RPMI8226 (cell line): ENCODE measurements at regions not wholly inside any gene's neighbourhood (a gene's known extent, or its start where the extent isn't known, plus 50 kb on each side); places are given as distances from the start of the nearest gene placed in this dataset.
A peak's percentile ranks its signal among the peaks of the same experiment; 100 is the strongest.
"Not testable (repeated sequence)": the region's sequence is repeated elsewhere in the genome, so short reads cannot be mapped to it uniquely, and the experiment has no call there.

Experiments used
- DNase-seq: peaks from one replicate; pipeline ENCODE4 v3.0.0-alpha.2; 2015

GRCh38 chr1:242728696-242729095, 204.2 kb upstream of the PLD5 start:
- DNase-seq: no peak

GRCh38 chr1:242723044-242723716, 198.7 kb upstream of the PLD5 start:
- DNase-seq: no peak

- no peak for DNase-seq
These were observed 194.5 kb upstream of the PLD5 start for GRCh38 chr1:242718967-242719366.

GRCh38 chr1:242712248-242712647, 187.8 kb upstream of the PLD5 start:
- DNase-seq: no peak

GRCh38 chr1:242710847-242711246, 186.3 kb upstream of the PLD5 start:
- DNase-seq: no peak

GRCh38 chr1:242710286-242710685, 185.8 kb upstream of the PLD5 start:
- no peak for DNase-seq

- no peak for DNase-seq
These were observed 179.0 kb upstream of the PLD5 start for GRCh38 chr1:242703467-242703866.

GRCh38 chr1:242692988-242693387, 168.5 kb upstream of the PLD5 start:
- DNase-seq: no peak

GRCh38 chr1:242691610-242691945, 167.1 kb upstream of the PLD5 start:
- peak; percentile 72 for DNase-seq

GRCh38 chr1:242690849-242691609, 166.5 kb upstream of the PLD5 start:
- peak; percentile 35 for DNase-seq

GRCh38 chr1:242689378-242689777, 164.9 kb upstream of the PLD5 start:
- DNase-seq: no peak

GRCh38 chr1:242674951-242675645, 150.6 kb upstream of the PLD5 start:
- DNase-seq: no peak

GRCh38 chr1:242673652-242674051, 149.2 kb upstream of the PLD5 start:
- no peak for DNase-seq

- not testable (repeated sequence) for DNase-seq
These were observed 148.7 kb upstream of the PLD5 start for GRCh38 chr1:242673165-242673564.

GRCh38 chr1:242670019-242670418, 145.5 kb upstream of the PLD5 start:
- no peak for DNase-seq

- no peak for DNase-seq
These were observed 138.4 kb upstream of the PLD5 start for GRCh38 chr1:242662886-242663285.

- DNase-seq: not testable (repeated sequence)
These were observed 129.3 kb upstream of the PLD5 start for GRCh38 chr1:242653772-242654171.

GRCh38 chr1:242651817-242652216, 127.3 kb upstream of the PLD5 start:
- DNase-seq: peak; percentile 20

- no peak for DNase-seq
These were observed 117.0 kb upstream of the PLD5 start for GRCh38 chr1:242641461-242641860.

GRCh38 chr1:242639104-242639503, 114.6 kb upstream of the PLD5 start:
- DNase-seq: no peak

GRCh38 chr1:242634732-242635131, 110.2 kb upstream of the PLD5 start:
- no peak for DNase-seq

GRCh38 chr1:242629396-242629795, 104.9 kb upstream of the PLD5 start:
- DNase-seq: no peak

GRCh38 chr1:242623756-242624155, 99.3 kb upstream of the PLD5 start:
- no peak for DNase-seq

- no peak for DNase-seq
These were observed 98.6 kb upstream of the PLD5 start for GRCh38 chr1:242623119-242623518.
